Endothelial cell (in vitro differentiated cells): ENCODE measurements at regions not wholly inside any gene's neighbourhood (a gene's known extent, or its start where the extent isn't known, plus 50 kb on each side); places are given as distances from the start of the nearest gene placed in this dataset.
A peak's percentile ranks its signal among the peaks of the same experiment; 100 is the strongest.
"Not testable (repeated sequence)": the region's sequence is repeated elsewhere in the genome, so short reads cannot be mapped to it uniquely, and the experiment has no call there.

ENCODE experiments used
- DNase-seq: peaks from one replicate; pipeline ENCODE4 v3.0.0; 2021; ENCODE audit warnings: low spot score
- H3K27ac Mint-ChIP-seq: one replicate; pipeline ENCODE4 v1.8.0; 2021; ENCODE audit warnings: mixed read lengths, inconsistent platforms; ENCODE audit not compliant: unreplicated experiment
- H3K27me3 Mint-ChIP-seq: one replicate; pipeline ENCODE4 v1.8.0; 2021; ENCODE audit warnings: mild to moderate bottlenecking, moderate library complexity, mixed read lengths, inconsistent platforms; ENCODE audit not compliant: unreplicated experiment
- H3K36me3 Mint-ChIP-seq: one replicate; pipeline ENCODE4 v1.8.0; 2021; ENCODE audit warnings: mild to moderate bottlenecking, low read depth, mixed read lengths, inconsistent platforms; ENCODE audit not compliant: unreplicated experiment
- H3K4me1 Mint-ChIP-seq: one replicate; pipeline ENCODE4 v1.8.0; 2021; ENCODE audit warnings: mild to moderate bottlenecking, mixed read lengths, inconsistent platforms; ENCODE audit not compliant: unreplicated experiment
- H3K4me3 Mint-ChIP-seq: one replicate; pipeline ENCODE4 v1.8.0; 2021; ENCODE audit warnings: mild to moderate bottlenecking, mixed read lengths, inconsistent platforms; ENCODE audit not compliant: unreplicated experiment
- H3K9me3 Mint-ChIP-seq: one replicate; pipeline ENCODE4 v1.8.0; 2021; ENCODE audit warnings: mixed read lengths, inconsistent platforms; ENCODE audit not compliant: unreplicated experiment
- TF ChIP-seq, protein P1 (sequence below): fragments of 200-600 bp; sonication (generic); IDR thresholded peaks from one replicate; pipeline ENCODE4 v1.5.0; 2021; ENCODE audit warnings: antibody characterized with exemption; ENCODE audit not compliant: unreplicated experiment

- DNase-seq = no peak
- H3K4me1 Mint-ChIP-seq = no peaks in the 10 kb centered on the region
- peaks cover 3% of the 10 kb centered on the region for H3K9me3 Mint-ChIP-seq
- no peaks in the 10 kb centered on the region for H3K36me3 Mint-ChIP-seq
- H3K27me3 Mint-ChIP-seq = peaks cover 2% of the 10 kb centered on the region
- H3K27ac Mint-ChIP-seq = no peak overlapping the region
- no peak overlapping the region for H3K4me3 Mint-ChIP-seq
- TF ChIP-seq, protein P1, sequence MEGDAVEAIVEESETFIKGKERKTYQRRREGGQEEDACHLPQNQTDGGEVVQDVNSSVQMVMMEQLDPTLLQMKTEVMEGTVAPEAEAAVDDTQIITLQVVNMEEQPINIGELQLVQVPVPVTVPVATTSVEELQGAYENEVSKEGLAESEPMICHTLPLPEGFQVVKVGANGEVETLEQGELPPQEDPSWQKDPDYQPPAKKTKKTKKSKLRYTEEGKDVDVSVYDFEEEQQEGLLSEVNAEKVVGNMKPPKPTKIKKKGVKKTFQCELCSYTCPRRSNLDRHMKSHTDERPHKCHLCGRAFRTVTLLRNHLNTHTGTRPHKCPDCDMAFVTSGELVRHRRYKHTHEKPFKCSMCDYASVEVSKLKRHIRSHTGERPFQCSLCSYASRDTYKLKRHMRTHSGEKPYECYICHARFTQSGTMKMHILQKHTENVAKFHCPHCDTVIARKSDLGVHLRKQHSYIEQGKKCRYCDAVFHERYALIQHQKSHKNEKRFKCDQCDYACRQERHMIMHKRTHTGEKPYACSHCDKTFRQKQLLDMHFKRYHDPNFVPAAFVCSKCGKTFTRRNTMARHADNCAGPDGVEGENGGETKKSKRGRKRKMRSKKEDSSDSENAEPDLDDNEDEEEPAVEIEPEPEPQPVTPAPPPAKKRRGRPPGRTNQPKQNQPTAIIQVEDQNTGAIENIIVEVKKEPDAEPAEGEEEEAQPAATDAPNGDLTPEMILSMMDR = no peak
Observed at GRCh38 chr2:215636816-215637215, 200.9 kb upstream of the FN1 start.

GRCh38 chr2:215635788-215636139 lies 199.9 kb upstream of the FN1 start:
- no peak for DNase-seq
- Mint-ChIP-seq H3K4me3 (no peak overlapping the region), H3K9me3 (peaks cover 3% of the 10 kb centered on the region), H3K27ac (peak overlapping the region; percentile 19), H3K4me1 (no peaks in the 10 kb centered on the region), H3K27me3 (peaks cover 2% of the 10 kb centered on the region), H3K36me3 (peaks cover 5% of the 10 kb centered on the region)
- TF ChIP-seq, protein P1 = no peak

DNA sequence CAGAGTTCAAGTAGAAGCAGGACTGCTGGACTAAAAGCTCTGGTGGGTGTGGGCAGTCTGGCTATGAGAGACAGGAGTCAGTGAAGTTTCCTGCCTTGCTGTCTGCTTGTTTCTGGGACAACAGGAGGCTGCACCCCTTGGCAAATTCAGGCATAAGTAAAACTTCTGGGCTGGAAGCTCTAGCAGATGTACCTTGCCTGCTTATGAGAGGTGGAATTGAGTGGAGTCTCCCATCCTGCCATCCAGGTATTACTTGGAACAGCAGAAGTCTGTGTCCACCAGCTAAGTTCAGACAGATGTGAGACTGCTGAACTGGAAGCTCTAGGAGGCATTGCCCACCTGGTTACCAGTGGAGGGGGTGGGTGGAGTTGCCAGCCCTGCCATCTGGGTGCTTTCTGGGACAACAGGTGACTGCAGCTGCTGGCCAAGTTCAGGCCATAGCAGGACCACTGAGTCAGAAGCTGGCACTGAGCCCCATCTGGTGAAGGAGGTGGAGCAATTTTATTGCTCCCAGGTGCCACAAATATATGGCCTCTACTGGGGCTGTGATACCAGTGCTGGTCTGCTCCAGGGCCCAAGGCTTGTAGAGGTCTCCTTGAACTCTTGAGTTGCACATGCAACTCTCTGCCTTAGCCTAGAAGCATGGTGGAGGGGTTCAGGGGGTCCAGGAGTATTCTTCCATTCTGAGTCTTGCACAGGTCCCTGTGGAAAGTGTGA lies 199.4 kb upstream of the FN1 start:
- H3K9me3 Mint-ChIP-seq = peaks cover 3% of the 10 kb centered on the region
- H3K4me3 Mint-ChIP-seq = no peak overlapping the region
- H3K27ac Mint-ChIP-seq = peak overlapping the region; percentile 19
- TF ChIP-seq, protein P1 = no peak
- DNase-seq = no peak
- no peaks in the 10 kb centered on the region for H3K4me1 Mint-ChIP-seq
- peaks cover 8% of the 10 kb centered on the region for H3K36me3 Mint-ChIP-seq
- H3K27me3 Mint-ChIP-seq = peaks cover 2% of the 10 kb centered on the region

- Mint-ChIP-seq H3K27me3 (peaks cover 2% of the 10 kb centered on the region), H3K4me3 (no peak overlapping the region), H3K27ac (no peak overlapping the region), H3K4me1 (no peaks in the 10 kb centered on the region), H3K9me3 (peaks cover 3% of the 10 kb centered on the region), H3K36me3 (peaks cover 8% of the 10 kb centered on the region)
- no peak for DNase-seq
- TF ChIP-seq, protein P1 = no peak
Observed at GRCh38 chr2:215633360-215633759, 197.5 kb upstream of the FN1 start.

GRCh38 chr2:215631696-215632095 lies 195.8 kb upstream of the FN1 start:
- peaks cover 2% of the 10 kb centered on the region for H3K27me3 Mint-ChIP-seq
- no peaks in the 10 kb centered on the region for H3K4me1 Mint-ChIP-seq
- TF ChIP-seq, protein P1 = no peak
- no peak for DNase-seq
- H3K9me3 Mint-ChIP-seq = peaks cover 3% of the 10 kb centered on the region
- no peak overlapping the region for H3K27ac Mint-ChIP-seq
- peaks cover 8% of the 10 kb centered on the region for H3K36me3 Mint-ChIP-seq
- no peak overlapping the region for H3K4me3 Mint-ChIP-seq

DNA sequence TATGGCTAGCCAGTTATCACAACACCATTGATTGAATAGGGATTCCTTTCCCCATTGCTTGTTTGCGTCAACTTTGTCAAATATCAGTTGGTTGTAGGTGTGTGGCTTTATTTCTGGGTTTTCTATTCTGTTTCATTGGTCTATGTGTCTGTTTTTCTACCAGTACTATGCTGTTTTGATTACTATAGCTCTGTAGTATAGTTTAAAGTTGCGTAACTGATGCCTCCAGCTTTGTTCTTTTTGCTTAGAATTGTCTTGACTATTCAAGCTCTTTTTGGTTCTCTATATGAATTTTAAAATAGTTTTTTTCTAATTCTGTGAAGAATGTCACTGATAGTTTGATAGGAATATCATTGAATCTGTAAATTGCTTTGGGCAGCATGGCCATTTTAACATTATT lies 194.9 kb upstream of the FN1 start:
- not testable (repeated sequence) for H3K4me3 Mint-ChIP-seq

More for the DNA sequence above, 194.9 kb upstream of the FN1 start:
- H3K27me3 Mint-ChIP-seq, H3K4me1 Mint-ChIP-seq, H3K36me3 Mint-ChIP-seq, DNase-seq, H3K9me3 Mint-ChIP-seq, H3K27ac Mint-ChIP-seq: not testable (repeated sequence)
